NCI-H1092 treated with DMSO at 0.1 percent for 48 hours (cell line): ENCODE measurements at regions not wholly inside any gene's neighbourhood (a gene's known extent, or its start where the extent isn't known, plus 50 kb on each side); places are given as distances from the start of the nearest gene placed in this dataset.

Source experiments
- DNase-seq: peaks from one replicate; lab custom pipeline; 2025; lab: John Stamatoyannopoulos, UW

- no peak for DNase-seq
Observed at GRCh38 chr2:235141411-235142128, 189.8 kb downstream of the SH3BP4 start.

GRCh38 chr2:235142601-235143000 is 190.8 kb downstream of the SH3BP4 start:
- no peak for DNase-seq

DNA sequence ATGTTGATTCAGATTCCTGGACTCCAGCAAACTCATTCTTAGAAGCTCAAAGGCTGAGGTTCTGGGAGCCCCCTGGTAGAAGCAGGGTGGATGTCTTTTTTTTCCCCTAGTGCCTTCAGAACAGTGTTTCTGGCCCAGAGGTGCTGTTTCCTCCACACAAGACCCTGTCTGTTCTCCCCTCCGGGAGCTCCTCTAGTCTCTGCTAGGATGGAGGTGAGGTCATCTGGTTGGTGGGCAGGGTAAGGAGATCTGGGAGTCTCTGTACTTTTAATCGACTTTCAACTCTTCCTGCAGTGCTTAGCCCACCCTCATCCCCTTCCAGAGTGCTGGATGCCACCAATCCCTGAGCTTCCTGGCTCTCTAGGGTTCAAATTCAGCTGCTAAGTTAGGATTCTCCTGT is 192.0 kb downstream of the SH3BP4 start:
- no peak for DNase-seq

- no peak for DNase-seq
Observed at GRCh38 chr2:235144291-235144690, 192.5 kb downstream of the SH3BP4 start.

GRCh38 chr2:235146206-235146605 is 194.4 kb downstream of the SH3BP4 start:
- no peak for DNase-seq

DNA sequence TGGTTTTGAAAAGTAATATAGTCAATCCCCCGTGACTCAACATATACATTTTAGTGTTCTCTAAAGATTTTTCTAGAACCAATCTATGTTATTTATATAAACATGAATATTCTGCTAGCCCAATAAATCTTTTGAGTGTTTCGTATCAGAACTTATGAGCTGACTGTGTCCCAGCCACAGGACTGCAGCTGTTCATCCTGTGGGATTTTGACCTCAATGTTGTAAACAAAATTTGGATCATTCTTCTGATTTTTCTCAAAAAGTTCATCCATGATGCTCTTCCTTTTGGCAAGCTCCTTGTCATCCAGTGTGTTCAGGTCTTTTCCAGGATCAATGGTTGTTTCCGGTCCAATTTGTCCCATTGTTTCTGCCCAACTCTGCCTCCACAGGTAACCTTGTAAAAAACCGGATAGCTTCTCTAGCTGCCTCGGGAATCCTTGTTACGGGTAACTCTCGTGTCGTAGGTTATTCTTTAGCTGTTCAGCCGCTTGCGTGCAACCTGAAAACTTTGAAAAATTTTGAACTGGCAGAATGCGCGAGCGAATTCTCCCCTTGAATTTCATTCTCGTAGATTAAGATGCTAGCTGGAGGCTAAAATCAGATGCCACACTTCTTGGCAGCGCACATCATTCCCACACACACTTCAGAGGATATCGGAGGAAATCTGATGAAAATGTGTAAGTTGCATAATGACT is 195.2 kb downstream of the SH3BP4 start:
- DNase-seq: no peak

GRCh38 chr2:235148201-235149170 is 196.7 kb downstream of the SH3BP4 start:
- no peak for DNase-seq

- no peak for DNase-seq
Observed at GRCh38 chr2:235149240-235149659, 197.4 kb downstream of the SH3BP4 start.

DNA sequence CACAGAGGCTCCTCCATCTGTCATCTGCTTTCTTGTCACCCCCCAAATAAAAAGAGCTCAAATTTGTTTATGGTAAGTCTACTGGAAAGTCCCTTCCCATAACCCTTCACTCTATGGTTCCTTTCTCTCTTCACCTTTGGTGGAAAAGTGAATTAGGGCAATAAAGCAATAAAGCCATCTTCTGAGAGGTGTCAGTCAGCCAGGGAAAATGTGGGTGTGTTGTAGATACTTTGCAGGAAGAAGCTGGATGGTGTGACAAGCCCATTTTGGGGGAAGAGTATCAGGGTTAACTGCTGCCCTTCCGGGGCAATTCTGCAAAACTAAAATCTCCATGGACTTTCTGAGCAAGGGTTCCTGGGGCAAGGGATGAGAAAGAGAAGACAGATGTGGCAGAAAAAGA is 197.9 kb downstream of the SH3BP4 start:
- DNase-seq: no peak

- no peak for DNase-seq
Observed at GRCh38 chr2:235151152-235151551, 199.3 kb downstream of the SH3BP4 start.

GRCh38 chr2:235155163-235155562 is 203.3 kb downstream of the SH3BP4 start:
- no peak for DNase-seq

- DNase-seq: no peak
Observed at GRCh38 chr2:235156055-235156454, 204.2 kb downstream of the SH3BP4 start.

DNA sequence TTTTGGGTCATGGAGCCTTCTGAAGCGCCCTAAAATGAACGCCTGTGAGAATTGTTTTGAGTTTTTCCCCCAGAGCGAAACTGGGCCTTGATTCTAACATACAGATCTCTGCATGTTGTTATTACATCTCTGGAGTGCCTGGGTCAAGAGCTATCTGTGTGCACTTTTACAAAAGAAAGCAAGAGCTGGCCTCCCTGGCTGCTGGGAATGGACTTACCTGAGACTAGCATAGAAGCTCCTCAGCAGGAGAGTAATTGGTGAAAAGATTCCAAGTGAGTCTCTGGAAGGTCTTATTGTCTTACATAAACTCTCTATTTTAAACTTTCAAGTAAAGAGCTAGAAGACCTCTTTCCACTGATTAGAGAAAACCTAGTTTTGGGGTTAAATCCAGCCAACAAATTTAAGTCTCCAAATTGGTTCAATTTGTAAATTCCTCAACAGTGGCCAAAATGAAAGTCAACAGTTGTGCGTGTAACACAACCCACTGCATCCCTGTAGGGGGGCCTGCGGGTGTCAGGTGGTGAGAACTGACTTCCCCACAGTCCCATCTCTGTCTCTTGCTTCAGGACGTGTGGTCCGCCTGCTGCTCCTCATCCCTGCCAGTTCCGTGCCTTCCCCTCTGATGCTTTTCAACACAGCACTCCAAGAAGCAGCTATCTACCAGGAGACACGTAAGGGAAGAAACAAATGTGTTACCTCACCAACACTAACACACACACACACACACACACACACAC is 206.1 kb downstream of the SH3BP4 start:
- DNase-seq: no peak

DNA sequence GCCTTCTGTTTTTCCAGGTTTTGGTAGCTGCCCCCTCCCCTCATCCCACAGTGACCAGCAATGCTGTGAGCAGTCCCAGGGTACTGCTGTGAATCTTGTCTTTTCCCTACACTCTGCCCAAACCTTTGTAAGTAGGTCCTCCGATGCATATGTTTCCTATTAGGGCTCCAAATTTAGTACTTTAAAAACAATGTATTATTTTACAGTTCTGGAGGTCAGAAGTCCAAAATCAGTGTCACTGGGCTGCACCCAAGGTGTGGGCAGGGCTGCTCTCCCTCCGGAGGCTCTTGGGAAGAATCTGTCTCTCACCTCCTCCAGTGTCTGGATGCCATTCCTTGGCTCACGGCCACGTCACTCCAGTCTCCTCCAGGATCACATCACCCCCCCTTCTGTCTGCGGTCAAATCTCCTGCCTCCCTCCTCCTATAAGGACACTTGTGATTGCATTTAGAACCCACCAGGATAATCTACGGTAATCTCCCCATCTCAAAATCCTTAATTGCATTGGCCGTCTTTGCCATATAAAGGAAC is 208.5 kb downstream of the SH3BP4 start:
- no peak for DNase-seq

GRCh38 chr2:235161565-235161964 is 209.7 kb downstream of the SH3BP4 start:
- no peak for DNase-seq

DNA sequence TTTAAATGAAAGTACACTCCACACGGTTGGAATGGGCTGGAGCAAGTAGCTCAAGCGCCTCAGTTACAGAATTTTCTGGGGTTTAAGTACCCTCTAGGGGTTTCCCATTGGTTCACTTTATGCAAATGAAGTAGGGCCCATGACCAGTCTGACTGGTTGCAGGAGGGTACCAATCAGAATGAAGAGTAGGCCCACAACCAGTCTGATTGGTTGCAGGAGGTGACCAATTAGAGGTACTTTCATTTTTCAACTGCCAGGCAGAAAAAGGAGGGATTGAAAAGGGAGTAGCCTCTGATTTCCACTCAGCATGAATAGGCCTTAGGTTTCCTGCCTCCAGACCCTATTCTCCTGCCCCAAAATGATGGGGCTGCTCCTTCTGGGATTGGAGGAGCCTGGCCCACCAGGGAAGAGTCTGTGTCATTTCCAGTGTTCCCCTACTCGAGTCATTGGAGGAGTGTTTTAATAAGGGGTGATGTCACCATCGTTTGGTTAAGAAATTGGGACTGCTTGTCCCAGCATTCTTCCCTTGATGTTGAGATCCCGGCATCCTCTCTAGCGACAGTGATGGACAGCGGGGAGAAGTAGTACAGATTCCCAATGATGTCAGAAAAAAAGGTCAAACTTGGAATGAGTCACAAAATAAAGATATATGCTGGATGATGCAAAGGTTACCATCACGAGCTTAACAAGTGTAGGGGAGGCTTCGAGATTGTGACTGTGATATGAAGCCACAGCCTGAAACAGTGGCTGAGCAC is 210.4 kb downstream of the SH3BP4 start:
- no peak for DNase-seq

- DNase-seq: no peak
Observed at GRCh38 chr2:235162837-235163197, 211.0 kb downstream of the SH3BP4 start.

- no peak for DNase-seq
Observed at GRCh38 chr2:235165136-235165535, 213.3 kb downstream of the SH3BP4 start.

DNA sequence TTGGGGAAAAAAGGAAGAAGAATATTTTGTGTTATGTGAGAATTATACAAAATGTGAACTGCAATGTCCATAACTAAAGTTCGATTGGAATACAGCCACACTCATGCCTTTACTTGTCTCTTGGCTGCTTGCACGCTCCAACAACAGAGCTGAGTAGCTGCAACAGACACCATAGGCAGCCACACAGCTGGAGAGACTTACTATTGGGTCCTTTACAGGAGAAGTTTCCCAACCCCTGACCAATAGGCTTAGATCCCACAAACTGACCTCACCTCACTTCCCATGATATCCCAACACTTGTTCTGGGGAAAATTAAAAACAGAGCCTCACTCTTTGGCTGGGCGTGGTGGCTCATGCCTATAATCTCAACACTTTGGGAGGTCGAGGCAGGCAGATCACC is 213.8 kb downstream of the SH3BP4 start:
- DNase-seq: no peak

- no peak for DNase-seq
Observed at GRCh38 chr2:235168174-235168979, 216.6 kb downstream of the SH3BP4 start.
